ENCODE measurements at regions not wholly inside any gene's neighbourhood (a gene's known extent, or its start where the extent isn't known, plus 50 kb on each side); places are given as distances from the start of the nearest gene placed in this dataset.

GRCh38 chr5:174376056-174376455, 330.6 kb downstream of the NSG2 start (continued):
- TF ChIP-seq PBX3 (IDR thresholded peaks at IDR 0.05; ENCODE audit: insufficient replicate concordance, low read depth, low read length) (no peak), SIX5 (IDR thresholded peaks at IDR 0.05; ENCODE audit: low read depth, low read length, severe bottlenecking) (no peak), YBX1 (IDR thresholded peaks at IDR 0.05) (no peak), MYC (IDR thresholded peaks at IDR 0.05; ENCODE audit: insufficient read depth, insufficient read length, insufficient replicate concordance, low read length, severe bottlenecking) (no peak)

- FAIRE-seq (no peak), DNase-seq (ENCODE audit: low read depth, low spot score) (no peak), ATAC-seq (peak; percentile 19; the same call in 1 of the 3 replicates)
- H3K4me3 ChIP-seq, result no peak overlapping the region
- H3K79me2 ChIP-seq (ENCODE audit: control insufficient read depth, insufficient read depth, low read length), result no peaks in the 10 kb centered on the region
- no peak overlapping the region for H2AFZ ChIP-seq (ENCODE audit: control insufficient read depth, low read depth, low read length)
- no peak overlapping the region for H3K4me2 ChIP-seq (ENCODE audit: control insufficient read depth, insufficient read depth)
- no peak for TF ChIP-seq MTA3 (IDR thresholded peaks at IDR 0.05; ENCODE audit: borderline replicate concordance, low read length)
- TF ChIP-seq CREB1 (IDR thresholded peaks at IDR 0.05; ENCODE audit: low read depth), result no peak
- peak; percentile 65 for TF ChIP-seq SPI1 (IDR thresholded peaks at IDR 0.05; ENCODE audit: borderline replicate concordance, insufficient read depth, low read depth, low read length)
- no peak for TF ChIP-seq SKIL (IDR thresholded peaks at IDR 0.05; ENCODE audit: low read depth, poor library complexity, severe bottlenecking)
- TF ChIP-seq, protein P1, sequence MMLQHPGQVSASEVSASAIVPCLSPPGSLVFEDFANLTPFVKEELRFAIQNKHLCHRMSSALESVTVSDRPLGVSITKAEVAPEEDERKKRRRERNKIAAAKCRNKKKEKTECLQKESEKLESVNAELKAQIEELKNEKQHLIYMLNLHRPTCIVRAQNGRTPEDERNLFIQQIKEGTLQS (IDR thresholded peaks at IDR 0.05; ENCODE audit: borderline replicate concordance, extremely low read depth, low read depth, low read length), result no peak
- no peak for TF ChIP-seq IKZF1 (conservative IDR thresholded peaks at IDR 0.05)
- no peaks in the 10 kb centered on the region for H4K20me1 ChIP-seq (ENCODE audit: control insufficient read depth, insufficient read depth)
- SMC1A ChIA-PET (ENCODE audit: uncharacterized antibody, unreplicated experiment), result no interaction called here
- in situ Hi-C loops (cut with MboI), result no loop called here
- CTCF ChIA-PET, result no interaction called here
- 1% methylated on average over 6 of the region's 6 CpGs for WGBS (ENCODE audit: insufficient coverage, insufficient replicate concordance, low lambda C conversion rate, missing lambda C conversion rate)
- H3K4me1 ChIP-seq (ENCODE audit: control insufficient read depth, insufficient read depth, low read length), result no peaks in the 10 kb centered on the region
- H3K36me3 ChIP-seq (ENCODE audit: control insufficient read depth in 2 of 2, insufficient read depth in 2 of 2, low read length in 1 of 2), result no peaks in the 10 kb centered on the region
- BruUV-seq (replicated peaks), result no TSS peak
- RAD21 ChIA-PET (ENCODE audit: unreplicated experiment), result no interaction called here
- H3K9me3 ChIP-seq (replicated peaks; ENCODE audit: control insufficient read depth, insufficient read depth, low read length), result no peaks in the 10 kb centered on the region; the same call in 2 of the 3 replicates
- intact Hi-C loops (cut with micrococcal nuclease; ENCODE audit: unreplicated experiment), result no loop called here
- no peak overlapping the region for H3K27ac ChIP-seq (ENCODE audit: control insufficient read depth, insufficient read depth)
- POLR2A ChIA-PET, result no interaction called here
- H3K27me3 ChIP-seq (replicated peaks in 1 of 2; ENCODE audit: control insufficient read depth in 2 of 2, insufficient read depth in 2 of 2, low read length in 1 of 2), result no peaks in the 10 kb centered on the region; a peak in 1 of 4 replicates
- no peak overlapping the region for H3K9ac ChIP-seq (ENCODE audit: control insufficient read depth, insufficient read depth, low read length)
Observed at GRCh38 chr5:174376726-174377373, 331.3 kb downstream of the NSG2 start.

Measured in GM12878 (cell line).